SK-N-MC (cell line): ENCODE measurements at regions not wholly inside any gene's neighbourhood (a gene's known extent, or its start where the extent isn't known, plus 50 kb on each side); places are given as distances from the start of the nearest gene placed in this dataset.
A peak's percentile ranks its signal among the peaks of the same experiment; 100 is the strongest.

Source experiments
- DNase-seq: peaks from one replicate; pipeline ENCODE4 v3.0.0-alpha.2; 2011; ENCODE audit warnings: low read depth, low spot score
- H3K27ac ChIP-seq: fragments of 200-600 bp; sonication (generic); 2 replicates; pipeline ENCODE4 v1.5.1; 2016; ENCODE audit warnings: mixed run types
- H3K36me3 ChIP-seq: fragments of 200-600 bp; sonication (generic); 2 replicates; pipeline ENCODE4 v1.6.1; 2017; ENCODE audit warnings: antibody characterized with exemption, low read length, mixed read lengths; ENCODE audit not compliant: insufficient read depth
- H3K4me3 ChIP-seq: fragments of 200-600 bp; sonication (generic); 2 replicates; pipeline ENCODE4 v1.5.1; 2016
- H3K9ac ChIP-seq: fragments of 200-600 bp; sonication (generic); 2 replicates; pipeline ENCODE4 v1.8.0; 2017; ENCODE audit warnings: mixed run types, mixed read lengths; ENCODE audit not compliant: insufficient read length
- H3K9me3 ChIP-seq: fragments of 200-600 bp; sonication (generic); 2 replicates; pipeline ENCODE4 v1.6.1; 2017; ENCODE audit warnings: low read depth, mild to moderate bottlenecking, antibody characterized with exemption, low read length, moderate library complexity, mixed read lengths
- EZH2 ChIP-seq: fragments of 200-600 bp; sonication (generic); IDR thresholded peaks from one replicate; pipeline ENCODE4 v1.6.1; 2017; ENCODE audit warnings: antibody characterized with exemption
- FOXP2 ChIP-seq: optimal IDR thresholded peaks from 2 replicates; pipeline ENCODE3; 2011; ENCODE audit warnings: mild to moderate bottlenecking, moderate library complexity; ENCODE audit not compliant: insufficient read depth; ENCODE audit errors: extremely low read length, control extremely low read depth
- POLR2AphosphoS5 ChIP-seq: IDR thresholded peaks from 2 replicates; pipeline ENCODE4 v1.6.1; 2012; ENCODE audit warnings: mild to moderate bottlenecking, low read depth, low read length, borderline replicate concordance

- no peaks in the 10 kb centered on the region for H3K36me3 ChIP-seq
- no peaks in the 10 kb centered on the region for H3K9me3 ChIP-seq
- peak overlapping the region; percentile 57 for H3K4me3 ChIP-seq
- no peak for TF ChIP-seq FOXP2
- no peak for DNase-seq
- no peak overlapping the region for H3K9ac ChIP-seq
- peak overlapping the region; percentile 86 for H3K27ac ChIP-seq
These were observed 76.9 kb upstream of the ANK3 start for GRCh38 chr10:60466267-60467201.

GRCh38 chr10:60465801-60466200 lies 76.1 kb upstream of the ANK3 start:
- TF ChIP-seq EZH2 (no peak), FOXP2 (no peak), POLR2AphosphoS5 (no peak)
- Histone ChIP-seq H3K27ac (no peak overlapping the region), H3K9me3 (no peaks in the 10 kb centered on the region), H3K4me3 (no peak overlapping the region), H3K36me3 (no peaks in the 10 kb centered on the region), H3K9ac (no peak overlapping the region)
- no peak for DNase-seq

DNA sequence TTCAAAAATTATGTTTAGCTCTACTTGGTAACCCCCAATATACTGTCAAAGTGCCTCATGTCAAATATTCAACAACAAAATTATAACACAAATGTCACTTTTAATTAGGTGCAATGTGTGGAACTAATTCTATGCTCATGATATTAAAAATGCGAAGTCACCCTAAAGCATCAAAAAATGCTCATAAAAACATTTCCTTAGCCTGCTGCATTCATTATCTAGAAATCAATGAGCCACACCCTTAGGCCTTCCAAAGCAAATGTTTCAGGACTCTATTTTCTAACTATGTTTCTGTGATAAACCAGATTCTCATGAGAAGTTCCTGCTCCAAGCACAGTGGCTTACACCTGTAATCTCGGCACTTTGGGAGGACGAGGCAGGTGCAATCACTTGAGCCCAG lies 75.0 kb upstream of the ANK3 start:
- DNase-seq: no peak
- TF ChIP-seq FOXP2 (no peak), EZH2 (no peak), POLR2AphosphoS5 (no peak)
- Histone ChIP-seq H3K9me3 (no peaks in the 10 kb centered on the region), H3K36me3 (no peaks in the 10 kb centered on the region), H3K27ac (no peak overlapping the region; the same call in 1 of the 2 replicates), H3K9ac (no peak overlapping the region), H3K4me3 (no peak overlapping the region; the same call in 1 of the 2 replicates)

GRCh38 chr10:60463746-60464145 lies 74.1 kb upstream of the ANK3 start:
- H3K9me3 ChIP-seq: no peaks in the 10 kb centered on the region
- H3K27ac ChIP-seq: no peak overlapping the region; the same call in 1 of the 2 replicates
- H3K4me3 ChIP-seq: no peak overlapping the region
- TF ChIP-seq EZH2 (no peak), POLR2AphosphoS5 (no peak), FOXP2 (no peak)
- no peaks in the 10 kb centered on the region for H3K36me3 ChIP-seq
- H3K9ac ChIP-seq: no peak overlapping the region
- no peak for DNase-seq

DNA sequence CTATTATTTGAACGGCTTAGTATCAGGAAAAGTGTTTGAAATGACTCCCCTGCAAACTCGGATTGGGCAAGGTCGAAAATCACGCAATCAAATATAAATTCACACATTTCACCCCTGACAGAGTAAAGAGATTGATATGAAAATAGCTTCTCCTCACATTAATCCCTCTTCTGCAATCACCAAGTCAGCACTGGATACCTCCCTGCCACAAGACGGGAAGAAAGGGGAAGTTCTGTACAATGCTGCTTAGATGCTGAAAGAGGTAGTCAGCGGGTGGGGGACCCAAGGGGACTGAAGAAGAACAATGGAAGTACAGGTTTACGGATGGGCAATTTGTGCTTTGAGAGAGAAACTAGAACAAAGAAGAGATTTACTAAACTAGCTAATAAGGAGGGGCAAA lies 72.0 kb upstream of the ANK3 start:
- Histone ChIP-seq H3K4me3 (no peak overlapping the region), H3K36me3 (no peaks in the 10 kb centered on the region), H3K27ac (no peak overlapping the region), H3K9me3 (no peaks in the 10 kb centered on the region), H3K9ac (no peak overlapping the region)
- DNase-seq: no peak
- TF ChIP-seq POLR2AphosphoS5 (no peak), EZH2 (no peak), FOXP2 (no peak)

DNA sequence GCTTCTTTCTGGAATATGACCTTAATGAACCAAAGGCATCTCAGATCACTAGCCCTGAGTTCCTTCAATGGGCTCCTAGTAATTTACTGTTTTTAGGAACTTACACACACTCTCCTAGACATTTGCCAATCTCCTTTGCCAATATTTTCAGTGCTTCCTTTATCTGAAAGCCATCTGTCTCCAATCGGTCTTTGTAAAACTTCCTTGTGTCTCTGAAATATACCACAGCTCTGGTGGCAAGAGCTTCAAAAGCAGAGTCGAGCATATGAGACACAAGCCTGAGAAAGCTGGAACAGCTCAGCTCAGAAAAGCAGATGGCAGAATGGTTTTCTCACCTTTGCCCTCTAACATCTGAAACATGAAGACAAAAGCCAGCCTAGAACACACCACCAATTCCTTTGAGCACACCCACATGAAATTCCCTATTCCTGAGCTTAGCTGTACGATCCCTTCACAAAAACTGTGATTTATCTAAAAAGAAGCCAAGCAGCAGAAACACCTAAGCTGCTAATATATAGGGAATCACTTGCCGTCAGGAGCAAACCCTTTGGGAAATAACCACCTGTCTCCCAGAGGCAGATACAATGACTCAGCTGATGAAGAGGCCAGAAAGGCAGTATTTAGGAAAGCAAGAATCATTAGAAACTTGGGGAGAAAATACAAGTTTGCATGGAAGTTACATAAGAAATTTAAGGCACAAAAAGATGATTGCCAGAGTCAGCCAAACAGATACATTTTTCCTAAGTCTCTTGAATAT lies 70.2 kb upstream of the ANK3 start:
- H3K9ac ChIP-seq: no peak overlapping the region
- H3K9me3 ChIP-seq: no peaks in the 10 kb centered on the region
- H3K27ac ChIP-seq: no peak overlapping the region
- H3K36me3 ChIP-seq: no peaks in the 10 kb centered on the region
- no peak for DNase-seq
- TF ChIP-seq FOXP2 (no peak), POLR2AphosphoS5 (no peak), EZH2 (no peak)
- no peak overlapping the region for H3K4me3 ChIP-seq

DNA sequence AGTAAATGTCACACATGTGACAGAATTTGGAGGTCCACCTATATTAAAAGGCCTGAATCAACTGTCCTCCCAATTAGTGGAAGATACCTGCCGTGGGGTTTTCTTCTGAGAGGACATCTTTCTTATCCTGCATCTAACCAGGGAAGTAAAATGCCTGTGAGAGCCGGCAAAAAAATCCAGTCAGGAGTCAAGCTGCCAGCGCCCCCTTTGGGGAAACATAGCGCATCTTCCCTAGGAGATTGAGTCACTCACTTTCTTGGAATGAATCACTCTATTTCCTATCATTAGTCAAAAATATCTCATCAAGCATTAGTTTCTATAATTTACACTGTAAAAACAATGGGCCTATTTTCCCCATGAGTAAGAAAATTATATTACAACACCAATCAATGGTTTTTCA lies 66.4 kb upstream of the ANK3 start:
- Histone ChIP-seq H3K36me3 (no peaks in the 10 kb centered on the region), H3K9ac (no peak overlapping the region), H3K4me3 (no peak overlapping the region), H3K9me3 (no peaks in the 10 kb centered on the region), H3K27ac (no peak overlapping the region)
- no peak for DNase-seq
- no peak for TF ChIP-seq POLR2AphosphoS5
- TF ChIP-seq FOXP2: no peak
- TF ChIP-seq EZH2: no peak

DNA sequence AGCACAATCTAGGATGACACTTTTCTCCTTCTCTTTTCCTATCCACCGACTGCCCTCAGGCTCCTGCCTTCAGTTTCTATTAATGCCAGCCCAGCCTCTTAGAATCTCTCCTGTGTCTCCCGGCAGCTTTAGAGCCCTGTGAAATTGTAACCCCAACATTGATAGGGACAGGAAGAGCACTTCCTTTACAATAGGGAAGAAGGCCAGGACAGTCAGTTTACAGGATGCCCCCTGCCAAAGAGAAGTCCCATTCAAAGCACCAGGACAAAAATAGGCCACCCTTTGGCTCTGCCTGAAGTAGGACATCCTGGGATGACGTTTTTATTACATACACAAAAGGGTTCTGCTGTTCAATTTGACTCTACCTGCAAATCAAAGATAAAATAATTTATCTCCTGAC lies 64.7 kb upstream of the ANK3 start:
- H3K4me3 ChIP-seq: no peak overlapping the region
- DNase-seq: no peak
- H3K9me3 ChIP-seq: no peaks in the 10 kb centered on the region
- no peak overlapping the region for H3K9ac ChIP-seq
- no peaks in the 10 kb centered on the region for H3K36me3 ChIP-seq
- no peak overlapping the region for H3K27ac ChIP-seq
- no peak for TF ChIP-seq FOXP2
- TF ChIP-seq EZH2: no peak
- no peak for TF ChIP-seq POLR2AphosphoS5
